Hepatocyte (in vitro differentiated cells): ENCODE measurements at regions not wholly inside any gene's neighbourhood (a gene's known extent, or its start where the extent isn't known, plus 50 kb on each side); places are given as distances from the start of the nearest gene placed in this dataset.

Experiments
- CTCF ChIP-seq: fragments of 200-600 bp; sonication (generic); IDR thresholded peaks from 2 replicates; pipeline ENCODE4 v1.5.1; 2016; ENCODE audit warnings: antibody characterized with exemption, mild to moderate bottlenecking; ENCODE audit not compliant: poor library complexity
- EZH2 ChIP-seq: fragments of 200-600 bp; sonication (generic); IDR thresholded peaks from 2 replicates; pipeline ENCODE4 v1.6.1; 2016; ENCODE audit warnings: antibody characterized with exemption, mild to moderate bottlenecking, borderline replicate concordance

GRCh38 chr6:71551798-71552197, 263.2 kb downstream of the OGFRL1 start:
- TF ChIP-seq CTCF: no peak
- no peak for TF ChIP-seq EZH2
